ENCODE measurements at regions not wholly inside any gene's neighbourhood (a gene's known extent, or its start where the extent isn't known, plus 50 kb on each side); places are given as distances from the start of the nearest gene placed in this dataset.
"Not testable (repeated sequence)": the region's sequence is repeated elsewhere in the genome, so short reads cannot be mapped to it uniquely, and the experiment has no call there.

DNA sequence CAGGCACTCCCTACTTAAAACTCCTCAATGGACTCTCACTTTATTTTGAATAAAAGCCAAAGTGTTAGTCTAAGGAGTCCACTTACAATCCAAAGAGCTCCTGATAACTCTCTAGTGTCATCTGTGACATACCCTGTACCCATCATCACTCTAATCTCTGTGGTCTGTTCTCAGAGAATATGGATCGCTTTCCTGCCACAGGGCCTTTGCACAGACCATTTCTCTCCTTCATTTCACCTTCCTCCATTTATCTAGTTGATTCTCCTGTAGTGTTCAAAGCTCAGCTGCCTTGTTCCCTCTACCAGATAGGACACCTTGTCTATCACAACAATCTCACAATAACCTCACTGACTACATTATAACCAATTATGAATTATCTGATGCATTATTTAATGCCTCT is 185.4 kb upstream of the KBTBD8 start:
- FAIRE-seq: no peak

DNA sequence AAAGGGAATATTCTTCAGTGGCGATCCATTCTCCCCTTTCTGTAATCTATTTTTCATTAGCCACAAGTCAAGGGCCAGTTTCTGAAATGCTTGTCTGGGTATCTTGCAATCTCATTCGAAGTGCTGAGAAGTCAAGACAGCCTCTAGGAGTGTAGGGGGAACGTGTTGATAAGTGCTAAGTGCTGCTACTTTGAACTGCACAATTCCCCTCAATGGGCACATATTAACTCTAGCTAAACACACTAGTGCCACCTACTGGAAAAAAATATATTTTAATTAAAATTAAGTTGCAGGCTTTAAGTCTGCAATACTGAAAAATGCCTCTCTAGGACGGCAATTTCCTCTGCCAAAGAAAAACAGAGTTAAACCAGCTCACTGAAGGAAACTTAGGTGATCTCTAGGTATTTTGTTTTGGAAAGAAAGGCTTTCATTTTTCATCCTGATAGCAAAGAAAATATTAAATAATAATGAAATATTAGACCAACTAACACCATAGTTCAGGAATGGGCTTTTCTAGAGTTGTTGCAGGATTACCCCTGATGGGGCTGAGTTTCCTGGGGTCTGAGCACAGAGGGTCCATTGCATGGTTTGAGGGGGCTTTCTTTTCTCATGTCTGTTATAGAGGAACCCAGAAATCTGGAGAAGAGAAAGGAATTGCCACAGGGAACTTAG is 181.9 kb upstream of the KBTBD8 start:
- peak; percentile 95 for FAIRE-seq

DNA sequence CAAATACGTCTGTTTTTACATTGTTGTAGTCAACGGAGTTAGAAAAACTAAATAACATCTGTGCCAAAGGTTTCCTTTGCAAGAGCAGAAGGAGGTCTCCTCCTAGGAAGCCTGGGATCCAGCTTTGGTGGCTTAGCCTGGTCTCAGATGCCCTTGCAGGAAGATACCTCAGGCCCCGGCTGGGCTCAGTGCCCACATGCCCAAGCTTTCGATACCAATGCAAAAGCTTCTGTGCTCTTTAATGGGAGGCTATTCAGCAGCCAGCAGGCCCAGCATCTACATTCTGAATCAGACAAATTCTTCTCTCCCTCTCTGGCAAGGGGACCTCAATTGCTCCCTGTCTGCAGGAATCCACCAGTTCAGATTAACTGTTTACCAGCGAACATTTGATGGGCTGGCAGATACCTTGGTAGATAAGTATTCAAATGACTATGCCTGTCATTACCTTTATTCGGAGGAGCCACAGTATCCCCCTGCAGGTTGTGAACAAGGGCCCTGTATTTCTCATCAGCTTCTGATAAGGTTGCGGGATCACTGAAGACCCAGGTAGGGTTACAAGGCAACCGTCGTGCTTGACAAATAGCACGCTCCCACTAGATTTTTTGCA is 180.1 kb upstream of the KBTBD8 start:
- no peak for FAIRE-seq

DNA sequence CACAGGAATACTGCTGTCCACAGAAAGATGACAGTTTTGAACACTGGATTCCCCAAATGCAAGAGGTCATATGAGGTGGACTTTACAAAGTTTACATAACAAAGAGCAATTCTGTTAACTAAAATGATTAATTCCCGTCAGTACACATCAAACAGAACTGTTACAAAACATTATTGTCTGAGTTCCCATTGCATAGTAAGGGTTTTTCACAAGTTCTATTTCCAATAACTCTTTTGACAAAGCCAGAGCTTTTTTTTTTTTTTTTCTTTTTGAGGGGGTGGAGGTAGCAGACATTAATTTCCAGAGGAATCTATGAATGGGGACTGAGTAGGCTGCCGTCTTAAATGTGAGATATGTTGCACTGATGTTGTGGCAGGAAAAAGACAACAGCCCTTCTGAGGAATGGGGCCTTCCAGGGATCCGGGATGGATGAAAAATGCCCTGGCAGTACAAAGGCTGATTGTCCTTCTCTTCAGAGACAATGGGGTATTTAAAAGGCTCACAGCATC is 178.1 kb upstream of the KBTBD8 start:
- FAIRE-seq: no peak

DNA sequence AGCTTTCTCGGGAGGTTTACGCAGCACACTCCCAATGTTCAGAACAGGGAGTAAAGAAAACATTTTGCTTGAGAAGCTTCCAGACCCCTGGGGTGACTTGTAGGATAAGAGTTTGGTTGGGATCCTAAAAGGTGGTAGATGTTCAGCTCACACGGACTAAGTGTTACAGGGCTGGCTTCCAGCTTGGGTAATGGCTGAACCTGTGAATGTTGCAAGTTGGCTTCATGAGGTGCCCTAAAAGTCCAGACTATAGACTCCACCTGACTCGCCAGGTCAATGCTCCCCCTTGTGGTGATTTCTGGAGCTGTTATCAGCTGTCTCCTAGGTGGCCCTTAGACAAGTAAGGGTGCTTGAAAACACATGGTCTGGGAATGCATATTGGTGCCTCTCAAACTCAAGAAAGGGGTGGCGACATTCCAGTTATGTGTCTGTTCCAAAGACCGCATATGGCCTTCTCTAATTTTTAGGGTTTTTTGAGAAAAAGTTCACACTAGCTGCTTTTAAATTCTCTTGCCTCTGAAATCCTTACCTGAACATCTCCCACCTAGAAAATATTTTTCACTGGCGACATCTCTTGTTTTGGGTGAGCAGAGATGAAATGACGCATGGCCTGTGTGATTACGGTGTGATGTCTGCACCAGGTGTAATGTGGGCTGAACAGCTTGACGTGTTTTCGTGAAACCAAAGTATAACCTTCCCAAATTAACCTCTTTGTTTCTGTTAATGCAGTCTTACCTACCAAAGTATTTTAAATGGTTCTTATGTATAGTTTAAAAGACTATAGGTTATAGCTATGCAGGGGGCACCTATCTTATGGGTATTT is 175.7 kb upstream of the KBTBD8 start:
- FAIRE-seq: no peak

- FAIRE-seq: no peak
These were observed 175.1 kb upstream of the KBTBD8 start for GRCh38 chr3:66823009-66823397.

DNA sequence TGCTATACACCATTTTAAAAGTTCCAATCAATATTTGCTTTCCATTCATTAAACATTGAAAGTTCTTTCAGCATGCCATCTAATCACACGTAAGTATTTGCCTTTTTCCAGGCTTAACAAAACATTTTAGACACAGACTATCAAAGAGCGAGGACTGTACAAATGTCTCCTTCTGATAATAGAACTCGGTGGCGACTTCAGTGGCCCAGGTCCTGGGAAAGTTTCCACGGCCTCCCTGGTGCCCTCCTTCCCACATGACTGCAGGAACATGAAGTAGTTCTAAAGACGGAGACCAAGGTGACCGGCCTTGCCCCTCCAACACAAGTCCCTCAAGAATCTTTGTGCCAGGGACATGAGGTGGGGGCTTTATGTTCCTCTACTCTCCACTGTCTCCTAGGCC is 174.6 kb upstream of the KBTBD8 start:
- FAIRE-seq: no peak

- no peak for FAIRE-seq
These were observed 172.7 kb upstream of the KBTBD8 start for GRCh38 chr3:66825375-66825774.

- no peak for FAIRE-seq
These were observed 170.4 kb upstream of the KBTBD8 start for GRCh38 chr3:66827726-66828125.

- no peak for FAIRE-seq
These were observed 169.8 kb upstream of the KBTBD8 start for GRCh38 chr3:66828303-66828702.

GRCh38 chr3:66830301-66830700 is 167.8 kb upstream of the KBTBD8 start:
- no peak for FAIRE-seq

DNA sequence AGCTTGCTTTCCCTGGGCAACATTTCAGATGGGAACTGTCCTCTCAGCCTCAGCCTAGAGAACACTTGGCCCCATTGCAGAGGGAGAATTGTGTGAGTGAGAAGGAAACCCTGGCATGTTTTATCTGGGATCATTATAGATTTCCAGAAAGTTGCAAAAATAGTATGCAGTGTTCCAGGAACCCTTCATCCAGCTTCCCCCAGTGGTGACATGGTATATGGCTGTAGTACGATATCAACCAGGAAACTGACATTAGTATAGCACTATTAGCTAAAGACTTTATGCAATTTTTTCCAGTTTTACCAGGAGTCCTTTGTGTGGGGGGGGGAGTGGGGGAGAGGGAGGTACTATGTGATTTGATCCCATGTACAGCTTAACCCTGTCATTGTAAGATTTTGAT is 166.2 kb upstream of the KBTBD8 start:
- no peak for FAIRE-seq

DNA sequence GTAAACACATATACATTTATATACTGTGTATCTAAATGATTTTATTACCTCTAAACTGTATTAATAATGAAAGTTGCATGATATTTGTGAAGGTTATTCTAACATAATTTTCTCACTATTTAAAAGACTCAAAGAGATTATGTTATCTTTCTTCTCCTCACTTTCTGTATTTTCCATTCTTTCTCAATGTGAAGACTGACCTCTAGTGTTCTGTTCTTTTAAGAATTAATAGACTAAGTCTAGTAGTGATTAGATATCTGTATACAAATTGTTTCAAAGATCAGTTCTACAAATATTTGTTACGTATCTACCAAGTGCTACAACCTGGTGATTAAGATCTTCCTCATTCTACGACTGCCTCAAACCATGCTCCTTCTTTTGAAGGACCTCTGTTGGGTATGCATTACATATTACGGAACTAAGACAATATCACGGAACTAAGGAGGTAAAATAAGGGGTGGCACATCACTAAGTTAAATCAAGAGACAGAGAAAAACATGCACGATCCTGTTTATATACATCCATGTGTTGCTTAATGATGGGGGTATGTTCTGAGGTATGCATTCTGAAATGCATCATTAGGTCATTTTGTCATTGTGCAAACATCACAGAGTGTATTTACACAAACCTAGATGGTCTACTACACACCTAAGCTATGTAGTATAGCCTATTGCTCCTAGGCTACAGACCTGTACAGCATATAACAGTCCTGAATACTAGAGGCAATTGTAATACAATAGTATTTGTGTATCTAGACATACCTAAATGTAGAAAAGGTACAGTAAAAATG is 161.5 kb upstream of the KBTBD8 start:
- peak; percentile 82 for FAIRE-seq

- FAIRE-seq: no peak
These were observed 159.4 kb upstream of the KBTBD8 start for GRCh38 chr3:66838704-66839103.

DNA sequence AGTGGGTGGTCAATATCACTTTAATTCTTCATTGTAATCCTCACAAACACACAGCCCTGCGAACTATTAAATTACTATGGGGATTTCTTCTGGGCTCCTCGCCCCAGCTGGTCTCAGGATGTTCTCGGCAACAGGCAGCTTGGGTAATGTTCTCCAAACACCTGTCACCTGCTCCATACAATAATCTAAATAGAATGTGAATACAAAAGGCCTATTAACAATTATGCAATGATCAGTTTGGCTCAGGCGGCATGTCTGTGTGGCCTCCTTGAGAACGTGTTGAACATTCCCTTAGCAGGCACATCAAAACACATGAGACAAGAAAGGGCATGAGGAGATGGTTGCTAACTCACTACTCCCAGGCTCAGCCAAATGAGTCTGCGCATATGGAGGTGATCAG is 158.6 kb upstream of the KBTBD8 start:
- no peak for FAIRE-seq

DNA sequence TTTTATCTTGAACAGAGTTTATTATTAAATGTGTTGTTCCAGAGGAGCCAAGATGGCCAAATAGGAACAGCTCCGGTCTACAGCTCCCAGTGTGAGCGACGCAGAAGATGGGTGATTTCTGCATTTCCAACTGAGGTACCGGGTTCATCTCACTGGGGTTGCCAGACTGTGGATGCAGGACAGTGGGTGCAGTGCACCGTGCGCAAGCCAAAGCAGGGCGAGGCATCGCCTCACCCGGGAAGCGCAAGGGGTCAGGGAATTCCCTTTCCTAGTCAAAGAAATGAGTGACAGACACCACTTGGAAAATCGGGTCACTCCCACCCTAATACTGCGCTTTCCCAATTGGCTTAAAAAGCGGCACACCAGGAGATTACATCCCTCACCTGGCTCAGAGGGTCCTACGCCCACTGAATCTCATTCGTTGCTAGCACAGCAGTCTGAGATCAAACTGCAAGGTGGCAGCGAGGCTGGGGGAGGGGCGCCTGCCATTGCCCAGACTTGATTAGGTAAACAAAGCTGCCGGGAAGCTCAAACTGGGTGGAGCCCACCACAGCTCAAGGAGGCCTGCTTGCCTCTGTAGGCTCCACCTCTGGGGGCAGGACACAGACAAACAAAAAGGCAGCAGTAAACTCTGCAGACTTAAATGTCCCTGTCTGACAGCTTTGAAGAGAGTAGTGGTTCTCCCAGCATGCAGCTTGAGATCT is 155.2 kb upstream of the KBTBD8 start:
- not testable (repeated sequence) for FAIRE-seq

DNA sequence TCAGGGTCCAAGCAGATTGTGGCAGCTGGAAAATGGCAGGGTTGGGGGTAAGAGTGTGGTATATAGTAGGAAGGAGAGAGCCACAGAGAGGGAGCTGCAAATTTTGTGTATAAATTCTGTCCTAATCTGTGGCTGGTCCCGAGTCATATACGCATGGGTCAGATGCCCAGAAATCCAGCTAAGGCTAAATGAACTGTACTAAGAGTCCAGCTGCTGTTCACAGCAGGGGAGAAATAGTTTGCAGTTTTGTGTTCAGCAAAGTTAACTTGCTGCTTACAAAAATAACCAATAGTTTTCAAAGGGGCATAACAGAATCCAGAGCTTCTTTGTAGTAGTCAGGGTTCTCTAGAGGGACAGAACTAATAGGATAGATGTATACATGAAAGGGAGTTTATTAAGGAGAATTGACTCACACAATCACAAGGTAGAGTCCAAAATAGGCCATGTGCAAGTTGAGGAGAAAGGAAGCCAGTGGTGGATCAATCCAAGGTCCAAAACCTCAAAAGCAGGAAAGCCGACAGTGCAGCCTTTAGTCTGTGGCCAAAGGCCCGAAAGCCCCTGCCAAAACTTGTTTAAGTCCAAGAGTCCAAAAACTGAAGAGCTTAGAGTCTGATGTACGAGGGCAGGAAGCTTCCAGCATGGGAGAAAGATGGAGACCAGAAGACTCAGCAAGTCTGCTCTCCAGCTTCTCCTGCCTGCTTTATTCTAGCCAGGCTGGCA is 146.1 kb upstream of the KBTBD8 start:
- no peak for FAIRE-seq

DNA sequence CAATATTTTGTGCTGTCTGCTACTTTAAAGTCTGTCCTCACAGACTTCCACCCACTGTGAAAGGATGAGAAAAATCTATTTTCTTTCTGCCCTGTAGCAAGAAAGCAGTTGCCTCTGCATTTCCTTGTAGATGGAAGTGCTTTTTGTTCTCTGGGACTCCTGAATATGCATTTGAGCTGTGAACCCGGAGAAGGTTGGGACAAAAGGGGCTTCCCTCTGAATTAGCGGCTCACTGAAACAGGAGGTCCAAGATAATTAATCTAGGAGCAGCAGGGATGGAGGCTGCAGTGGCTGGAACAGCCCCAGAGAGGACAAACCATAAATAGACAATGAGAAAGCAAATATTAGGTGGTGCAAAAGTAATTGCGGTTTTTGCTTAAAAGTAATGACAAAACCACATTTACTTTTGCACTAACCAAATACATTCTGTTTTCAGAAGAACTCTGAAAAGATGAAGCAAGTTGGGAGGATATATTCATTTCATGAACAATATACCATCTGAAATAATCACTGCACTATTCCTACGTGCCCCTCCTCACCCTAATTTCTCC is 143.4 kb upstream of the KBTBD8 start:
- FAIRE-seq: no peak

GRCh38 chr3:66856533-66856932 is 141.6 kb upstream of the KBTBD8 start:
- FAIRE-seq: no peak

DNA sequence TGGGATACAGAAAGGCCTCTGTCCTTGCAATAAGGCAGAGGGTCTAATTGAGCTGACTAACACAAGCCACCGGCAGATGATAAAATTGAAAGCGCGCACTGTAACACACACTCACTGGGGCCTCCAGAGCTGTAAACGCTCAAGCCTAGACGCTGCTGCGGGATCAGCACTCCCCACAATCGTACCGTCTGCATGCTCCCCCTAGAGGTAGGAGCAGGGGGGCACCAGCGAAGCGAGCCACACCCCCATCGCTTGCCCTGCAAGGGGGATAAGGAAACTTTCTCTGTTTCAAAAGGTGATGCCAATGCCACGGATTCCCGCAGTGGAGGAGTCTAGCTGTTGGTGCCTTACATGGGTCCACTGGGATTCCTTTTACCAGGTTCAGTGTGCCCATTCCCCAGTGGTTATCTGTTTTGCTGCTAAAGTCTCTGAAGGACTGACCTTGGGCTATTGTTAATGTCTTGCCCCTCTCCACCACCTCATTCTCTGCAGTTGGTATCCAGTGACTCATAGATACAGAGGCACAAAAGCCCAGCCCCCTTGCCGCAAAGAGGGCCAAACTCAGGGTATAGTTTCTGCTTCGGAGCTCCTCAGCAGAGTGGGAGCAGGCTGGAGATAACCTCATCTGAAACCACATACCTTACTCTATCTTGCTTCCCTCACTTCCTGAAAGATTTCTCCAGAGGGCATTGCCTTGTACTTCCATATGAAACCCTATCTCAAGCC is 139.3 kb upstream of the KBTBD8 start:
- no peak for FAIRE-seq

GRCh38 chr3:66860771-66861170 is 137.3 kb upstream of the KBTBD8 start:
- FAIRE-seq: no peak
